NCI-H187 treated with DMSO at 0.1 percent for 48 hours (cell line): ENCODE measurements at regions not wholly inside any gene's neighbourhood (a gene's known extent, or its start where the extent isn't known, plus 50 kb on each side); places are given as distances from the start of the nearest gene placed in this dataset.

ENCODE experiments used
- DNase-seq: peaks from one replicate; lab custom pipeline; 2025; lab: John Stamatoyannopoulos, UW

DNA sequence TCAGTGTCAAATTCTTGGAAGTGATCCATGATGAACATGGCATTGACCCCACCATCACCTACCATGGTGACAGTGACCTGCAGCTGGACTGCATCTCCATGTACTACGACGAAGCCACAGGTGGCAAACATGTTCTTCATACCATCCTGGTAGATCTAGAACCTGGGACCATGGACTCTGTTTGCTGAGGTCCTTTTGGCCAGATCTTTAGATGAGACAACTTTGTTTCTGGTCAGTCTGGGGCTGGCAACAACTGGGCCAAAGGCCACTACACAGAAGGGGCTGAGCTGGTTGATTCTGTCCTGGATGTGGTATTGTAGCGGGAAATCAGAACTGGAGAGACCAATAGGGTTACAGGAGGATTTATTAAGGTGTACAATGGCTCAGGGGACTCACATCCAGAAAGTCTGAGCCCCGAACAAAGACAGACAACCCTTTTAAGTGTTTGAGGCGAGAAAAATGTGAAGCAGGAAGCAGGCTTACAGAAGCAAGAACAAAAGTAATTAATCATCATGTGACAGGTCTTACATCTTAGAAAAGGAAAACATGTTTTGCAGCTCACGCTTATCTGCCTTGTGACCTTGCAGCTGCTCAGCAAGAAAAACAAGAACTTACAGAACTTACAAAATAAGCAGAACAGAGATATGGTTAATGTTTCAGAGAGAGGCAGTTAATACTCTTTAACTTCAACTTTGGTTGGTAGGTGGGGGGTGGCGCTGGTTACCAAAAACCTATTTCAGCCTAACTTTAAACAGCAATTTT, 58.8 kb upstream of the MOCS1 start:
- DNase-seq = no peak
